Heart left ventricle (tissue), 13 donors: ENCODE measurements at regions not wholly inside any gene's neighbourhood (a gene's known extent, or its start where the extent isn't known, plus 50 kb on each side); places are given as distances from the start of the nearest gene placed in this dataset.

Experiments
- CTCF ChIP-seq, 12 donors: fragments of 200-600 bp; sonication (generic) in 4 of 12; IDR thresholded peaks; one replicate each; pipeline versions ENCODE4 v1.5.0 to v1.8.0; 2018 to 2022; ENCODE audit warnings: antibody characterized with exemption in 12 of 12, mild to moderate bottlenecking in 5 of 12
- POLR2A ChIP-seq, 2 donors: fragments of 450-650 bp; IDR thresholded peaks; one replicate each; pipeline ENCODE4 v1.6.1; 2017; ENCODE audit warnings: antibody characterized with exemption in 2 of 2, mild to moderate bottlenecking in 2 of 2, moderate library complexity in 2 of 2
- donor health status: ischemic (EF 13 %, LVEDD 7.1; RV severe dilation, severe dysfunction).
- donor health status: DM: no; HTN: yes; CAD: no.
- donor health status: DM: no; HTN: no; CAD: no.
- donor health status: ischemic (EF 25% LVEDD 6.9; RV normal size, moderate dysfunction).
- donor health status: ischemic (EF 25% LVEDD 5.7; RV mildly dilated, moderate dysfunction).
- donor health status: ischemic (EF 35%, LVEDD 5.7; RV mildly dilated, moderate dysfunction).
- donor health status: nonischemic (EF 11% LVEDD 7.7; RV severe dilation, severe dysfunction).
- donor health status: DM: yes; HTN: yes; CAD: no.
- donor health status: PGD.
- donor health status: ischemic (EF 29% LVEDD 5.4; RV normal size, mild dysfunction).
- donor health status: nonischemic (EF 23%, LVEDD 6.1; RV moderate dilation, normal function).

DNA sequence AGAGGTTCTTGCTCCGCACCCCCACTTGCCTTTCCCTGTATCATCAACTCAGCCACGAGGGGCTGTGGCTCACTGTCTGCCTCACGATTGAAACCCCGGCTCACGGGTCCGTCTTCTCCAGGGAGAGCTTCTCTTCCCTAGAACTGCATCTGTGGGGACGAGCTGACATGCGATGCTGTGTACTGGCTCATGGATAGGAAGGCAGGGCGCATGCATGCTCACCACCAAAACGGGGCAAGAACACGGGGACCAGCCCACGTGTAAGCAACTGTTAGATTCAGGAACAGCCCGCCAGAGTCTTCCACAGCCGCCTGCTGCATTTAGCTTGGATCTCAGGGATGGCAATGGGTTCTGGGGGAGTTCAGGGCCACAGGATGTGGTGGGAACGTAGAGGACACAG, 275.9 kb upstream of the CDH4 start:
- TF ChIP-seq POLR2A (IDR thresholded peaks at IDR 0.05) = no peak
- TF ChIP-seq CTCF (IDR thresholded peaks at IDR 0.05) = no peak
